ENCODE measurements at regions not wholly inside any gene's neighbourhood (a gene's known extent, or its start where the extent isn't known, plus 50 kb on each side); places are given as distances from the start of the nearest gene placed in this dataset.

DNA sequence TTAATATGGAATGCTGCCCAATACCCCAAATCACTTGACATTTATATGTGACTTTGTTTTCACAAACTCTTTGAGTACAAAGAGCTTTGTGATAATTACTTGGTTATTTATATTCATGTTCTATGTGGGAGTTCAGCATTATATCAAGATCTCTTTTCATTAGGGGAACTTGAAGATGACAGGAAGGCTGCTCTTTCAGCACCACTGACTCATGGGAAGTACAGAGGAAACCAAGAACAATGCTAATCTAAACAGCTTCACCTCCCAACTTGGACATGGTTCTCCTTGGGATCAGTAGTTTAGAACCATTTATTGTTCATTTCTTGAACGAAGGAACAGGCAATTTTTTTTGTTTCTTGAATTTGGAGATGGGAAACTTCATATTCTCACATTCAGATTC is 184.0 kb upstream of the AFF2 start:
- no peaks in the 10 kb centered on the region for H3K9me3 ChIP-seq
- ATAC-seq: no peak
- TF ChIP-seq, protein P1, sequence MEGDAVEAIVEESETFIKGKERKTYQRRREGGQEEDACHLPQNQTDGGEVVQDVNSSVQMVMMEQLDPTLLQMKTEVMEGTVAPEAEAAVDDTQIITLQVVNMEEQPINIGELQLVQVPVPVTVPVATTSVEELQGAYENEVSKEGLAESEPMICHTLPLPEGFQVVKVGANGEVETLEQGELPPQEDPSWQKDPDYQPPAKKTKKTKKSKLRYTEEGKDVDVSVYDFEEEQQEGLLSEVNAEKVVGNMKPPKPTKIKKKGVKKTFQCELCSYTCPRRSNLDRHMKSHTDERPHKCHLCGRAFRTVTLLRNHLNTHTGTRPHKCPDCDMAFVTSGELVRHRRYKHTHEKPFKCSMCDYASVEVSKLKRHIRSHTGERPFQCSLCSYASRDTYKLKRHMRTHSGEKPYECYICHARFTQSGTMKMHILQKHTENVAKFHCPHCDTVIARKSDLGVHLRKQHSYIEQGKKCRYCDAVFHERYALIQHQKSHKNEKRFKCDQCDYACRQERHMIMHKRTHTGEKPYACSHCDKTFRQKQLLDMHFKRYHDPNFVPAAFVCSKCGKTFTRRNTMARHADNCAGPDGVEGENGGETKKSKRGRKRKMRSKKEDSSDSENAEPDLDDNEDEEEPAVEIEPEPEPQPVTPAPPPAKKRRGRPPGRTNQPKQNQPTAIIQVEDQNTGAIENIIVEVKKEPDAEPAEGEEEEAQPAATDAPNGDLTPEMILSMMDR (IDR thresholded peaks at IDR 0.05): no peak
- DNase-seq: no peak
- H3K36me3 ChIP-seq: no peaks in the 10 kb centered on the region
- intact Hi-C loops (cut with DNase I): no loop called here
- no peak overlapping the region for H3K4me3 ChIP-seq
- no peak overlapping the region for H3K27ac ChIP-seq
- no peaks in the 10 kb centered on the region for H3K27me3 ChIP-seq
- H3K4me1 ChIP-seq: no peaks in the 10 kb centered on the region

DNA sequence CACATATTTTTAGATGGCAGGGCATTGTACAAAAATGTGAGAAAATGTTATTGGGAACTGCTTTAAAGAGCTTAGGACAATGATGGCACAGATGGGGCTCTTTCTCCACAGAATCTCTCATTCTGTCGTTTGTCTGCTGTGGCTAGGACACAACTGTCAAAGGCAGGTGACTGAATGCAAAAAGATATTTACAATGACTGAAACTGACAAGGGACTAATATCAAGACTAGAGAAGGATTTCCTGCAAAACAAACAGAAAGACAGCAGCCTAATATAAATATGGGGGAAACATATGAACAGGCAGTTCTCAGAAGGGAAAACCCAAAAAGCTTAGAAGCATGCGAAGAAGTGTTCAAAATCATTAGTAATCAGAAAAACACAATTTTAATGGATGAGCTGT is 177.5 kb upstream of the AFF2 start:
- H3K9me3 ChIP-seq: no peaks in the 10 kb centered on the region
- no peaks in the 10 kb centered on the region for H3K4me1 ChIP-seq
- intact Hi-C loops (cut with DNase I): no loop called here
- no peak overlapping the region for H3K4me3 ChIP-seq
- ATAC-seq (no peak), DNase-seq (no peak)
- H3K36me3 ChIP-seq: no peaks in the 10 kb centered on the region
- TF ChIP-seq, protein P1 (IDR thresholded peaks at IDR 0.05): no peak
- no peak overlapping the region for H3K27ac ChIP-seq
- H3K27me3 ChIP-seq: no peaks in the 10 kb centered on the region

DNA sequence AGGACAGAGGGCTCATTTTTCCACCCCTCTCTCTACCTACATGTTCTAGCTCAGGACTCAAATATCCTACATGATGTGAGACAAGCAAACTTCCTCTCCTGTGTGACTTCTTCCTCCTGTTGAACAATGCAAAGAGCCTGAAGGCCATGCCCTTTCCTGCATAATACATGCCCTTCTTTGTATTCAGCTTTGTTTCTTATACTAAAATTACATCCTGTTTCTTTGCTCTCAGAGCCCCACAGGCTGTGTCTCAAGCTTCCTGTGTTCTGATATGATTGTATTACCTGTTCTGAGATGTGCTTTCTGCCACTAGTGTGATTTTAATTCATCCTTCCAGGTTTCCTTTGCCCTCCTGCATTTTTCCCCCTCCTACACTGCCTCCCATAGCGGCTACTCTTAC is 166.4 kb upstream of the AFF2 start:
- H3K4me3 ChIP-seq: no peak overlapping the region
- ATAC-seq: no peak
- H3K36me3 ChIP-seq: no peaks in the 10 kb centered on the region
- H3K27me3 ChIP-seq: no peaks in the 10 kb centered on the region
- intact Hi-C loops (cut with DNase I): no loop called here
- no peaks in the 10 kb centered on the region for H3K4me1 ChIP-seq
- no peak for DNase-seq
- H3K27ac ChIP-seq: no peak overlapping the region
- TF ChIP-seq, protein P1 (IDR thresholded peaks at IDR 0.05): no peak
- no peaks in the 10 kb centered on the region for H3K9me3 ChIP-seq

DNA sequence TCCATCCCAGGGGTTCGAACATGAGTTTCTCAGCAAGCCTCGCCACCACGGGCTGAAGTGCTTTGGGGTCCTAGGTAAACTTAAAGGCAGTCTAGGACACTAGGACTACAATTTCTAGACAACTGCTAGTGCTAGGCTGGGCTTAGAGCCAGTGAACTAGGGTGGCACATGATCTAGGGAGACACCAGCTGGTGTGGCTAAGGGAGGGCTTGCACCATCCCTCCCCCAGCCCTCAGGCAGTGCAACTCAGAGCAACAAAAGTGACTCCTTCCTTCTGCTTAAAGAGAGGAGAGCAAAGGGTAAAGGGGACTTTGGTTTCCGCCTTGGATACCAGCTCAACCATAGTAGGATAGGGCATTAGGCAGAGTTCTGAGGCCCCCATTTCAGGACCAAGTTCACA is 162.5 kb upstream of the AFF2 start:
- no peak overlapping the region for H3K27ac ChIP-seq
- no peaks in the 10 kb centered on the region for H3K36me3 ChIP-seq
- DNase-seq (no peak), ATAC-seq (no peak)
- no peaks in the 10 kb centered on the region for H3K9me3 ChIP-seq
- H3K4me1 ChIP-seq: no peaks in the 10 kb centered on the region
- intact Hi-C loops (cut with DNase I): no loop called here
- no peaks in the 10 kb centered on the region for H3K27me3 ChIP-seq
- H3K4me3 ChIP-seq: no peak overlapping the region
- TF ChIP-seq, protein P1 (IDR thresholded peaks at IDR 0.05): no peak

DNA sequence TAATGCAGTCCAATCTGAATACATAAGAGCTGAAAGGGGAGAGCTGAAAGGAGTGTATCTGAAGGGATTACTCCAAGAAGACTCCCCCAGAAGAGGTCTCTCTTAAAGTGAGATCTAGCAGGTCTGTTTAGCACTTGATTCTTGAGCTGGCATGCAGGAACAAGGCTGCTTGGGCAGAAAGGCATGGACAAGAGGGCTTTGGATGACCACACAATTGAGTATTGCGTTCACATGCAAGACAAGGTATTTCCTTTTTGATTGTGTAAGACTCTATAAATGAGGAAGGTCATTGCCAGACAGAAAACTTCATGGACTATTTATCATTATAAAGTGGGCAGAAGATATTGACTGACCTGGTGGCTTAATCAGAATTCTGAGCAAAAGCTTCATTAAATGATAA is 145.5 kb upstream of the AFF2 start:
- intact Hi-C loops (cut with DNase I): no loop called here
- H3K36me3 ChIP-seq: no peaks in the 10 kb centered on the region
- no peaks in the 10 kb centered on the region for H3K4me1 ChIP-seq
- H3K4me3 ChIP-seq: no peak overlapping the region
- no peak for DNase-seq
- no peaks in the 10 kb centered on the region for H3K27me3 ChIP-seq
- H3K27ac ChIP-seq: no peak overlapping the region
- no peaks in the 10 kb centered on the region for H3K9me3 ChIP-seq
- no peak for ATAC-seq
- TF ChIP-seq, protein P1 (IDR thresholded peaks at IDR 0.05): no peak

Data from left lung (tissue), 4 donors.